Osteoblast (primary cell): ENCODE measurements at regions not wholly inside any gene's neighbourhood (a gene's known extent, or its start where the extent isn't known, plus 50 kb on each side); places are given as distances from the start of the nearest gene placed in this dataset.

Experiments
- DNase-seq: peaks from one replicate; pipeline ENCODE4 v3.0.0; 2011; ENCODE audit warnings: low spot score, mixed read lengths; ENCODE audit not compliant: insufficient read length; ENCODE audit errors: missing footprints
- H2AFZ ChIP-seq: 2 replicates; pipeline ENCODE4 v1.6.0; 2011; ENCODE audit warnings: mild to moderate bottlenecking, low read length
- H3K27ac ChIP-seq: 2 replicates; pipeline ENCODE4 v1.5.1; 2011; ENCODE audit warnings: mild to moderate bottlenecking, low read depth, low read length, moderate library complexity
- H3K27me3 ChIP-seq: 2 replicates; pipeline ENCODE4 v1.6.0; 2012; ENCODE audit warnings: mild to moderate bottlenecking, control low read depth, inconsistent platforms, low read length, moderate library complexity; ENCODE audit not compliant: insufficient read depth
- H3K36me3 ChIP-seq: 2 replicates; pipeline ENCODE4 v1.5.1; 2011; ENCODE audit warnings: mild to moderate bottlenecking, low read length, control low read depth, moderate library complexity; ENCODE audit not compliant: insufficient read depth
- H3K4me1 ChIP-seq: 2 replicates; pipeline ENCODE4 v1.5.1; 2011; ENCODE audit warnings: mild to moderate bottlenecking, low read length, control low read depth, moderate library complexity; ENCODE audit not compliant: insufficient read depth
- H3K4me2 ChIP-seq: 2 replicates; pipeline ENCODE4 v1.6.0; 2011; ENCODE audit warnings: mild to moderate bottlenecking, low read length; ENCODE audit not compliant: insufficient read depth
- H3K4me3 ChIP-seq: fragments of 200-600 bp; sonication (generic); 3 replicates; pipeline ENCODE4 v1.5.1; 2012; ENCODE audit warnings: mild to moderate bottlenecking, low read length, inconsistent platforms; ENCODE audit not compliant: insufficient read depth
- H3K79me2 ChIP-seq: 2 replicates; pipeline ENCODE4 v1.6.0; 2012; ENCODE audit warnings: mild to moderate bottlenecking, low read length, control low read depth, inconsistent platforms; ENCODE audit not compliant: insufficient read depth
- H3K9me3 ChIP-seq: 2 replicates; pipeline ENCODE4 v1.5.1; 2011; ENCODE audit warnings: low read depth, low read length, control low read depth
- H4K20me1 ChIP-seq: 2 replicates; pipeline ENCODE4 v1.6.0; 2012; ENCODE audit warnings: mild to moderate bottlenecking, low read length, control low read depth; ENCODE audit not compliant: insufficient read depth
- CTCF ChIP-seq: IDR thresholded peaks from 2 replicates; pipeline ENCODE4 v1.5.1; 2011; ENCODE audit warnings: mild to moderate bottlenecking, low read depth, low read length, moderate library complexity; ENCODE audit errors: extremely low read depth

GRCh38 chr20:6665161-6665560 lies 102.3 kb upstream of the BMP2 start:
- Histone ChIP-seq H4K20me1 (no peaks in the 10 kb centered on the region), H3K79me2 (no peaks in the 10 kb centered on the region), H3K9me3 (no peaks in the 10 kb centered on the region), H3K4me1 (no peaks in the 10 kb centered on the region), H3K27ac (no peak overlapping the region), H3K36me3 (no peaks in the 10 kb centered on the region), H2AFZ (no peak overlapping the region), H3K4me2 (no peak overlapping the region), H3K4me3 (no peak overlapping the region), H3K27me3 (no peaks in the 10 kb centered on the region)
- DNase-seq: no peak
- TF ChIP-seq CTCF: no peak

GRCh38 chr20:6664574-6664973 lies 102.9 kb upstream of the BMP2 start:
- H2AFZ ChIP-seq: no peak overlapping the region
- H3K36me3 ChIP-seq: no peaks in the 10 kb centered on the region
- H3K4me2 ChIP-seq: no peak overlapping the region
- no peaks in the 10 kb centered on the region for H4K20me1 ChIP-seq
- H3K9me3 ChIP-seq: no peaks in the 10 kb centered on the region
- no peaks in the 10 kb centered on the region for H3K4me1 ChIP-seq
- no peaks in the 10 kb centered on the region for H3K27me3 ChIP-seq
- TF ChIP-seq CTCF: no peak
- DNase-seq: no peak
- no peak overlapping the region for H3K27ac ChIP-seq
- H3K79me2 ChIP-seq: no peaks in the 10 kb centered on the region
- H3K4me3 ChIP-seq: no peak overlapping the region

- Histone ChIP-seq H2AFZ (no peak overlapping the region), H3K36me3 (no peaks in the 10 kb centered on the region), H3K79me2 (no peaks in the 10 kb centered on the region), H3K4me2 (no peak overlapping the region), H4K20me1 (no peaks in the 10 kb centered on the region), H3K27me3 (no peaks in the 10 kb centered on the region), H3K9me3 (no peaks in the 10 kb centered on the region), H3K4me3 (no peak overlapping the region), H3K27ac (no peak overlapping the region), H3K4me1 (no peaks in the 10 kb centered on the region)
- no peak for DNase-seq
- TF ChIP-seq CTCF: no peak
Measured at GRCh38 chr20:6663751-6664388, 103.6 kb upstream of the BMP2 start.

- Histone ChIP-seq H3K4me1 (no peaks in the 10 kb centered on the region), H3K4me3 (no peak overlapping the region), H3K79me2 (no peaks in the 10 kb centered on the region), H3K27ac (no peak overlapping the region), H3K4me2 (no peak overlapping the region), H3K36me3 (no peaks in the 10 kb centered on the region), H3K27me3 (no peaks in the 10 kb centered on the region), H3K9me3 (no peaks in the 10 kb centered on the region), H4K20me1 (no peaks in the 10 kb centered on the region), H2AFZ (no peak overlapping the region)
- no peak for DNase-seq
- TF ChIP-seq CTCF: no peak
Measured at GRCh38 chr20:6663104-6663503, 104.4 kb upstream of the BMP2 start.
